Thoracic aorta (tissue), 2 donors: ENCODE measurements at regions not wholly inside any gene's neighbourhood (a gene's known extent, or its start where the extent isn't known, plus 50 kb on each side); places are given as distances from the start of the nearest gene placed in this dataset.
"Not testable (repeated sequence)": the region's sequence is repeated elsewhere in the genome, so short reads cannot be mapped to it uniquely, and the experiment has no call there.

Experiments used
- ATAC-seq: fragments of 150-250 bp; one replicate; pipeline ENCODE4 v1.8.0; 2017; ENCODE audit warnings: low read depth; ENCODE audit not compliant: insufficient number of reproducible peaks, low FRiP score
- DNase-seq: peaks from one replicate; pipeline ENCODE4 v3.0.0-alpha.2; 2020; ENCODE audit warnings: low spot score
- H3K27ac ChIP-seq, 2 donors: fragments of 200-600 bp; sonication (generic); 1 replicate in 1 of 2; 2 replicates in 1 of 2; pipeline ENCODE4 v1.5.1; 2016; ENCODE audit warnings: mild to moderate bottlenecking in 2 of 2, moderate library complexity in 2 of 2
- H3K27me3 ChIP-seq: fragments of 200-600 bp; sonication (generic); replicated peaks from 2 replicates; pipeline ENCODE4 v1.6.0; 2016; ENCODE audit warnings: mild to moderate bottlenecking; ENCODE audit not compliant: insufficient read depth
- H3K36me3 ChIP-seq: fragments of 200-600 bp; sonication (generic); one replicate; pipeline ENCODE4 v1.5.1; 2016
- H3K4me1 ChIP-seq, 2 donors: fragments of 200-600 bp; sonication (generic); 1 replicate in 1 of 2; 2 replicates in 1 of 2; pipeline versions ENCODE4 v1.5.1 to v1.6.0; 2016; ENCODE audit warnings: low read depth in 2 of 2, mild to moderate bottlenecking in 1 of 2; ENCODE audit not compliant: control insufficient read depth in 1 of 2
- H3K4me3 ChIP-seq: fragments of 200-600 bp; sonication (generic); 2 replicates; pipeline ENCODE4 v1.5.1; 2016; ENCODE audit warnings: mild to moderate bottlenecking
- H3K9me3 ChIP-seq: fragments of 200-600 bp; sonication (generic); 2 replicates; pipeline ENCODE4 v1.5.1; 2016
- TF ChIP-seq, protein P1 (sequence below): fragments of 200-600 bp; sonication (generic); IDR thresholded peaks from one replicate; pipeline ENCODE4 v1.5.1; 2019; ENCODE audit warnings: antibody characterized with exemption

DNA sequence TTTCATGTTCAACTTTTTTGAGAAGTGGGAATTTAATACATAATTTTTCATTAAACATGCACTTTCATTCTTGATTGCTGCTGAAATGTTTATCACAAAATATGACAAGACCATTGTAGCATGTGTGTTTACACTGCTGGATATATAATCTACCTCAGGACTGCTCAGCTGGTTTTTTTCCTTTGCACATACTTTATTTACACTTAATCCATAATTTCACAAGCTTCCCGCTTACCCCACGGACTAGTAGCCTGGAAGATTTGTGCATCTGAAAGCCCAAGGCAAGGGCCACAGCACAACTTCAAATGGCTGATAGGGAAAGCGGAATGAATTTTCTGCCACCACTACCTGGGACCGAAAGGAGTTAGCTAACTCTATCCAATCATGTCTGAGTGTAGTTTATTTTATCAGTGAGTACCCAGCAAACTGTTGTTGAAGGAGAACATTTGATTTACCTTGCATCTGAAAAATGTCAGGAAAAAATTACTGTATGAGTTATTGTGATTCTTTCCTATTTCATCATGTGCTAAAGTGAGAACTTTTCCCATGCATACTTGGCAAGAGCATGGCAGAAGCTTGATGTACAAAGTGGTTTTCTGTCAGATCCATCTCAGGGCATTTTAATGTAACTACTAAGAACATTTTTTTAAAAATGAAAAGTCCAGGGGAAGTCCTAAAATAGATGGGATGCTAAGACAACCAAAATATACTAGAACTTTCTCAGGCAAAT, 558.2 kb upstream of the USP24 start:
- Histone ChIP-seq H3K4me1 (peaks cover 0 to 4% of the 10 kb centered on the region in 2 donors), H3K27me3 (no peaks in the 10 kb centered on the region), H3K4me3 (no peak overlapping the region), H3K9me3 (no peaks in the 10 kb centered on the region), H3K27ac (no peak overlapping the region), H3K36me3 (no peaks in the 10 kb centered on the region)
- ATAC-seq (no peak), DNase-seq (no peak)
- TF ChIP-seq, protein P1, sequence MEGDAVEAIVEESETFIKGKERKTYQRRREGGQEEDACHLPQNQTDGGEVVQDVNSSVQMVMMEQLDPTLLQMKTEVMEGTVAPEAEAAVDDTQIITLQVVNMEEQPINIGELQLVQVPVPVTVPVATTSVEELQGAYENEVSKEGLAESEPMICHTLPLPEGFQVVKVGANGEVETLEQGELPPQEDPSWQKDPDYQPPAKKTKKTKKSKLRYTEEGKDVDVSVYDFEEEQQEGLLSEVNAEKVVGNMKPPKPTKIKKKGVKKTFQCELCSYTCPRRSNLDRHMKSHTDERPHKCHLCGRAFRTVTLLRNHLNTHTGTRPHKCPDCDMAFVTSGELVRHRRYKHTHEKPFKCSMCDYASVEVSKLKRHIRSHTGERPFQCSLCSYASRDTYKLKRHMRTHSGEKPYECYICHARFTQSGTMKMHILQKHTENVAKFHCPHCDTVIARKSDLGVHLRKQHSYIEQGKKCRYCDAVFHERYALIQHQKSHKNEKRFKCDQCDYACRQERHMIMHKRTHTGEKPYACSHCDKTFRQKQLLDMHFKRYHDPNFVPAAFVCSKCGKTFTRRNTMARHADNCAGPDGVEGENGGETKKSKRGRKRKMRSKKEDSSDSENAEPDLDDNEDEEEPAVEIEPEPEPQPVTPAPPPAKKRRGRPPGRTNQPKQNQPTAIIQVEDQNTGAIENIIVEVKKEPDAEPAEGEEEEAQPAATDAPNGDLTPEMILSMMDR, result no peak

DNA sequence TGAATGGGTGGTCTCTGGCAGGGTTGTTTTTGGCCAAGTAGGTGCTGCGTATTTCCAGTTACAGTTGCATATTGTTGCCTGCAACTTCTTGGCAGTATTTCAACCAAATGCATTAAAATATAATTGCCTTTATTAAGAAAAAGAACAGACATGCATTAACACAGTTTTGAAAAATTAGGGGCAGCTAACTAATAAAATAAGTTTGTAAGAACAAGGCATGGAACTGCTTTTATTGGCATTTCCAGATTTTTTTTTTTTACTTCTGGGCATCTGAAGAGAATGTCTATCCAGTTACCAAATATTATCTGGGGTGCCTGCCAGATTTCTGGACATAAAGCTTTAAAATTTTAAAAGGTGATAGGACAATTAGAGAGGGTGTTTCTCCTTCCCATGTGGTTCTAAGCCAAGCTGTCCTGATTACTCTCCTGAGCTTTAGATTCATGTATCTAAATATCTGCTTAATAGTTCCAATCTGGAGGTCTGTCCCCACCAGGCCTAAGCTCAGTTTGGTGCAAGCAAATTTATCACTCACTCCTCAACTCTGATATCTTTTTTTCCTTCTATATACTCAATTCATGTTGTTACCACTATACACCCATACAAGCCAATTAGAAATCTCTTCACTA, 553.3 kb upstream of the USP24 start:
- Histone ChIP-seq H3K36me3 (no peaks in the 10 kb centered on the region), H3K4me1 (peaks cover 9 to 17% of the 10 kb centered on the region in 2 donors), H3K4me3 (no peak overlapping the region), H3K27ac (no peak overlapping the region), H3K27me3 (no peaks in the 10 kb centered on the region), H3K9me3 (no peaks in the 10 kb centered on the region)
- DNase-seq, result no peak
- ATAC-seq, result no peak
- TF ChIP-seq, protein P1, result no peak

DNA sequence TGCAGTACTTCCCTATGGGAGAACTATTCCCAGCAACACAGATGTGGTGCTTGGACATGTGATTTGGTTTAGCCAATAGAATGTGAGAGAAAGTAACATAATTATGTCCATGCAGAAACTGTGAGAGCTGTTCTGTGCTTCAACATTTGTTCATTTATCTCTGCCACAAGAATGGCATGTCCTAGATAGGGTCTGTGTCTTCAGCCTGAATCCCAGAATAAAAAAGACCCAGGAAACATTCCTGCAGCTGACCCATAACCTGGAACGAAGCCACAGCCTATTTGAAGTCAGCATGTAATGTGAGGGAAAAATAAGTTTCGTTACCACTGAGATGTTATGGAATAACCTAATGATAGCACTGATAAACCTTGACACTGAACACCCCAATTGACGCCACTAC, 552.0 kb upstream of the USP24 start:
- no peaks in the 10 kb centered on the region for H3K36me3 ChIP-seq
- ATAC-seq, result no peak

DNA sequence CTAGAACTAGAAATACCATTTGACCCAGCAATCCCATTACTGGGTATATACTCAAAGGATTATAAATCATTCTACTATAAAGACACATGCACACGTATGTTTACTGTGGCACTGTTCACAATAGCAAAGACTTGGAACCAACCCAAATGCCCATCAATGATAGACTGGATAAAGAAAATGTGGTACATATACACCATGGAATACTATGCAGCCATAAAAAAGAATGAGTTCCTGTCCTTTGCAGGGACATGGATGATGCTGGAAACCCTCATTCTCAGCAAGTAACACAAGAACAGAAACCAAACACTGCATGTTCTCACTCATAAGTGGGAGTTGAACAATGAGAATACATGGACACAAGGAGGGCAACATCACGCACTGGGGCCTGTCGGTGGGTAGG, 550.3 kb upstream of the USP24 start:
- H3K4me1 ChIP-seq, result peaks cover 9 to 17% of the 10 kb centered on the region in 2 donors
- H3K27ac ChIP-seq, DNase-seq, H3K36me3 ChIP-seq, H3K27me3 ChIP-seq, ATAC-seq, H3K4me3 ChIP-seq, H3K9me3 ChIP-seq: not testable (repeated sequence)

More for the DNA sequence above, 552.0 kb upstream of the USP24 start:
- H3K4me3 ChIP-seq, result no peak overlapping the region
- DNase-seq, result no peak
- peaks cover 9 to 17% of the 10 kb centered on the region in 2 donors for H3K4me1 ChIP-seq
- H3K9me3 ChIP-seq, result no peaks in the 10 kb centered on the region
- no peaks in the 10 kb centered on the region for H3K27me3 ChIP-seq
- TF ChIP-seq, protein P1, result no peak
- H3K27ac ChIP-seq, result no peak overlapping the region

DNA sequence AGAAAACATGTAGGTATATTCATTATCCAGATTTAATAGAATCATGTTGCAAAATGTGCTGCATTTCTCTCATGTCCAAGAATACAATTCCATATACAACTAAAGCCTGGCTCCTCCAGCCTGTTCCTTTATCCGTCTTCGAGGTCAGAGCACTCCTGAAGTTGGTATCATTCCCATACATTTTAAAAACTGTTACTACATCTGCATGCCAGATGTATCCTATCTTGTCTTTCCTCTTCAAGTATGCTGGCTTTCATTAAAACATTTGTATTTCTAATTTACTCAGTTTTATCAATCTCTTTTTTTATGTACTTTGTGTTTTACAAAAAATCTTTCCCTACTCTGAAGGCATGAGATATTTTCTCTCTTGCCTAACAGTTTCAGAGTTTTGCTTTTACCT, 536.6 kb upstream of the USP24 start:
- Histone ChIP-seq H3K4me3 (no peak overlapping the region), H3K27ac (no peak overlapping the region), H3K9me3 (no peaks in the 10 kb centered on the region), H3K27me3 (no peaks in the 10 kb centered on the region), H3K4me1 (no peaks in the 10 kb centered on the region), H3K36me3 (no peaks in the 10 kb centered on the region)
- TF ChIP-seq, protein P1, result no peak
- ATAC-seq (no peak), DNase-seq (no peak)
